Activated CD4-positive, alpha-beta T cell treated with anti-CD3 and anti-CD28 coated beads for 36 hours (primary cell): ENCODE measurements at regions not wholly inside any gene's neighbourhood (a gene's known extent, or its start where the extent isn't known, plus 50 kb on each side); places are given as distances from the start of the nearest gene placed in this dataset.

Experiments
- ATAC-seq: fragments of 200-7000 bp; cut with Tn5 transposase; one replicate; pipeline ENCODE4 v1.10.0; 2021; ENCODE audit warnings: mild to moderate bottlenecking, moderate library complexity
- CTCF ChIA-PET: fragments of 350-600 bp; sonication (Branson Sonifier 250); formaldehyde crosslinking; loops from one replicate; lab custom pipeline; 2021; ENCODE audit warnings: antibody characterized with exemption; lab: Charles Lee
- POLR2A ChIA-PET: fragments of 350-600 bp; sonication (Branson Sonifier 250); formaldehyde crosslinking; loops from one replicate; lab custom pipeline; 2021; ENCODE audit warnings: antibody characterized with exemption, inconsistent platforms; lab: Charles Lee
- DNase-seq: peaks from one replicate; pipeline ENCODE4 v3.0.0-alpha.2; 2020
- H3K27ac Mint-ChIP-seq: one replicate; pipeline ENCODE4 v1.8.0; 2021; ENCODE audit warnings: mixed read lengths
- H3K27me3 Mint-ChIP-seq: one replicate; pipeline ENCODE4 v1.8.0; 2021; ENCODE audit warnings: mixed read lengths
- H3K36me3 Mint-ChIP-seq: one replicate; pipeline ENCODE4 v1.8.0; 2021; ENCODE audit warnings: low read depth, mixed read lengths
- H3K4me1 Mint-ChIP-seq: one replicate; pipeline ENCODE4 v1.8.0; 2021; ENCODE audit warnings: mixed read lengths
- H3K4me3 Mint-ChIP-seq: one replicate; pipeline ENCODE4 v1.8.0; 2021; ENCODE audit warnings: mild to moderate bottlenecking, moderate library complexity, mixed read lengths
- H3K9me3 Mint-ChIP-seq: one replicate; pipeline ENCODE4 v1.8.0; 2021; ENCODE audit warnings: low read depth, mixed read lengths
- intact Hi-C, 2 experiments: fragments of 100-400 bp; cut with DNase I in 1 of 2; cut with micrococcal nuclease in 1 of 2; formaldehyde crosslinking; loops; one replicate each; pipeline versions ENCODE4 v1.14.2 to v1.15.1; 2022 to 2024; cut with DNase I, micrococcal nuclease

- H3K27ac Mint-ChIP-seq: no peak overlapping the region
- H3K36me3 Mint-ChIP-seq: no peaks in the 10 kb centered on the region
- no peaks in the 10 kb centered on the region for H3K9me3 Mint-ChIP-seq
- intact Hi-C loops: no loop called here
- ChIA-PET CTCF (no interaction called here), POLR2A (no interaction called here)
- no peak overlapping the region for H3K4me3 Mint-ChIP-seq
- ATAC-seq (peak; percentile 63), DNase-seq (no peak)
- no peaks in the 10 kb centered on the region for H3K27me3 Mint-ChIP-seq
- peaks cover 14% of the 10 kb centered on the region for H3K4me1 Mint-ChIP-seq
Measured at GRCh38 chr5:67455970-67456369, 259.4 kb upstream of the CD180 start.

GRCh38 chr5:67454957-67455561 is 258.5 kb upstream of the CD180 start:
- no peaks in the 10 kb centered on the region for H3K27me3 Mint-ChIP-seq
- ChIA-PET POLR2A (no interaction called here), CTCF (no interaction called here)
- ATAC-seq (no peak), DNase-seq (no peak)
- no peak overlapping the region for H3K4me3 Mint-ChIP-seq
- H3K27ac Mint-ChIP-seq: no peak overlapping the region
- H3K36me3 Mint-ChIP-seq: no peaks in the 10 kb centered on the region
- no peaks in the 10 kb centered on the region for H3K9me3 Mint-ChIP-seq
- intact Hi-C loops: no loop called here
- H3K4me1 Mint-ChIP-seq: peaks cover 14% of the 10 kb centered on the region

GRCh38 chr5:67453111-67453905 is 256.7 kb upstream of the CD180 start:
- POLR2A ChIA-PET: no interaction called here
- Mint-ChIP-seq H3K9me3 (no peaks in the 10 kb centered on the region), H3K4me3 (no peak overlapping the region), H3K27ac (no peak overlapping the region), H3K27me3 (no peaks in the 10 kb centered on the region), H3K4me1 (peaks cover 14% of the 10 kb centered on the region), H3K36me3 (no peaks in the 10 kb centered on the region)
- DNase-seq: no peak
- intact Hi-C loops: no loop called here
- no peak for ATAC-seq
- CTCF ChIA-PET: interaction anchor here (0.6 kb wide), 1 partner anchor 77 kb away, joined by 3 read pairs; no protein-coding TSS in a partner anchor

- H3K27ac Mint-ChIP-seq: no peak overlapping the region
Measured at GRCh38 chr5:67451640-67452279, 255.2 kb upstream of the CD180 start.

GRCh38 chr5:67447732-67448131 is 251.1 kb upstream of the CD180 start:
- POLR2A ChIA-PET: no interaction called here
- ATAC-seq: no peak
- no peaks in the 10 kb centered on the region for H3K4me1 Mint-ChIP-seq
- H3K4me3 Mint-ChIP-seq: no peak overlapping the region
- no peak for DNase-seq
- CTCF ChIA-PET: interaction anchor here (0.6 kb wide), 1 partner anchor 984 kb away, joined by 4 read pairs; no protein-coding TSS in a partner anchor
- H3K36me3 Mint-ChIP-seq: no peaks in the 10 kb centered on the region
- H3K27ac Mint-ChIP-seq: no peak overlapping the region
- intact Hi-C loops: no loop called here
- no peaks in the 10 kb centered on the region for H3K9me3 Mint-ChIP-seq
- H3K27me3 Mint-ChIP-seq: no peaks in the 10 kb centered on the region

More at GRCh38 chr5:67451640-67452279, 255.2 kb upstream of the CD180 start:
- intact Hi-C loops: no loop called here
- Mint-ChIP-seq H3K9me3 (no peaks in the 10 kb centered on the region), H3K27me3 (no peaks in the 10 kb centered on the region), H3K4me3 (no peak overlapping the region), H3K4me1 (peaks cover 14% of the 10 kb centered on the region), H3K36me3 (no peaks in the 10 kb centered on the region)
- no peak for ATAC-seq
- no peak for DNase-seq
- POLR2A ChIA-PET: interaction anchor here (0.8 kb wide), 1 partner anchor 212 kb away, joined by 5 read pairs; no protein-coding TSS in a partner anchor
- CTCF ChIA-PET: interaction anchor here (0.6 to 1.0 kb wide), 2 partner anchors 29 to 36 kb away, joined by 3 read pairs; no protein-coding TSS in a partner anchor

GRCh38 chr5:67437905-67438845 is 241.6 kb upstream of the CD180 start:
- POLR2A ChIA-PET: no interaction called here
- H3K4me3 Mint-ChIP-seq: no peak overlapping the region

GRCh38 chr5:67435032-67435431 is 238.4 kb upstream of the CD180 start:
- Mint-ChIP-seq H3K27ac (no peak overlapping the region), H3K4me1 (no peaks in the 10 kb centered on the region), H3K4me3 (no peak overlapping the region), H3K9me3 (no peaks in the 10 kb centered on the region), H3K36me3 (no peaks in the 10 kb centered on the region), H3K27me3 (no peaks in the 10 kb centered on the region)
- CTCF ChIA-PET: interaction anchor here (0.6 kb wide), 1 partner anchor 211 kb away, joined by 3 read pairs; no protein-coding TSS in a partner anchor
- DNase-seq: no peak
- POLR2A ChIA-PET: no interaction called here
- intact Hi-C loops: no loop called here
- ATAC-seq: no peak

More at GRCh38 chr5:67437905-67438845, 241.6 kb upstream of the CD180 start:
- Mint-ChIP-seq H3K4me1 (no peaks in the 10 kb centered on the region), H3K36me3 (no peaks in the 10 kb centered on the region), H3K27me3 (no peaks in the 10 kb centered on the region), H3K27ac (no peak overlapping the region), H3K9me3 (no peaks in the 10 kb centered on the region)
- ATAC-seq (no peak), DNase-seq (no peak)
- intact Hi-C loops: no loop called here
- CTCF ChIA-PET: no interaction called here

- Mint-ChIP-seq H3K27me3 (no peaks in the 10 kb centered on the region), H3K27ac (no peak overlapping the region), H3K9me3 (no peaks in the 10 kb centered on the region), H3K4me1 (no peaks in the 10 kb centered on the region), H3K4me3 (no peak overlapping the region), H3K36me3 (no peaks in the 10 kb centered on the region)
- ChIA-PET CTCF (interaction anchor here (0.6 kb wide), 2 partner anchors 211 to 532 kb away, joined by 3 read pairs; no protein-coding TSS in a partner anchor), POLR2A (no interaction called here)
- intact Hi-C loops: no loop called here
- no peak for DNase-seq
- ATAC-seq: no peak
Measured at GRCh38 chr5:67434466-67434865, 237.9 kb upstream of the CD180 start.

GRCh38 chr5:67432606-67433005 is 236.0 kb upstream of the CD180 start:
- DNase-seq: no peak
- ChIA-PET POLR2A (no interaction called here), CTCF (no interaction called here)
- no peaks in the 10 kb centered on the region for H3K36me3 Mint-ChIP-seq
- no peak overlapping the region for H3K27ac Mint-ChIP-seq
- no peaks in the 10 kb centered on the region for H3K4me1 Mint-ChIP-seq
- no peak for ATAC-seq
- intact Hi-C loops: no loop called here
- H3K4me3 Mint-ChIP-seq: no peak overlapping the region
- no peaks in the 10 kb centered on the region for H3K9me3 Mint-ChIP-seq
- no peaks in the 10 kb centered on the region for H3K27me3 Mint-ChIP-seq

GRCh38 chr5:67431191-67431590 is 234.6 kb upstream of the CD180 start:
- intact Hi-C loops: no loop called here
- POLR2A ChIA-PET: no interaction called here
- DNase-seq (no peak), ATAC-seq (no peak)
- CTCF ChIA-PET: no interaction called here
- Mint-ChIP-seq H3K36me3 (no peaks in the 10 kb centered on the region), H3K4me3 (no peak overlapping the region), H3K9me3 (no peaks in the 10 kb centered on the region), H3K4me1 (no peaks in the 10 kb centered on the region), H3K27me3 (no peaks in the 10 kb centered on the region), H3K27ac (no peak overlapping the region)

- CTCF ChIA-PET: no interaction called here
- POLR2A ChIA-PET: interaction anchor here (0.7 kb wide), 1 partner anchor 557 kb away, joined by 3 read pairs; no protein-coding TSS in a partner anchor
- Mint-ChIP-seq H3K27ac (no peak overlapping the region), H3K4me1 (no peaks in the 10 kb centered on the region), H3K36me3 (no peaks in the 10 kb centered on the region), H3K27me3 (no peaks in the 10 kb centered on the region), H3K9me3 (no peaks in the 10 kb centered on the region), H3K4me3 (no peak overlapping the region)
- DNase-seq (no peak), ATAC-seq (no peak)
- intact Hi-C loops: no loop called here
Measured at GRCh38 chr5:67427850-67428298, 231.3 kb upstream of the CD180 start.
